ENCODE measurements at regions not wholly inside any gene's neighbourhood (a gene's known extent, or its start where the extent isn't known, plus 50 kb on each side); places are given as distances from the start of the nearest gene placed in this dataset.

- no peak for DNase-seq
- WGBS (ENCODE audit: insufficient coverage) = 89% methylated on average over 7 of the region's 7 CpGs
- Histone ChIP-seq H3K4me1 (ENCODE audit: control insufficient read depth in 2 of 2, insufficient read depth in 2 of 2, low read length in 2 of 2) (peaks cover 0 to 5% of the 10 kb centered on the region in 2 donors), H3K36me3 (replicated peaks in 1 of 2; ENCODE audit: control extremely low read depth in 1 of 2, control insufficient read depth in 1 of 2, extremely low read depth in 1 of 2, insufficient read depth in 2 of 2, low read length in 1 of 2) (no peaks in the 10 kb centered on the region), H3K27me3 (replicated peaks in 1 of 4; ENCODE audit: control extremely low read depth in 1 of 4, control insufficient read depth in 3 of 4, insufficient read depth in 4 of 4, low read length in 3 of 4) (peaks cover 0 to 3% (median 2%) of the 10 kb centered on the region in 4 experiments), H3K4me3 (ENCODE audit: control extremely low read depth in 1 of 5, extremely low read depth in 1 of 5, insufficient read depth in 1 of 5, low read depth in 2 of 5, low read length in 4 of 5) (no peak overlapping the region), H2AFZ (ENCODE audit: insufficient read depth, low read depth, low read length, poor library complexity, severe bottlenecking) (no peak overlapping the region), H3K9me3 (ENCODE audit: control extremely low read depth in 1 of 3, control insufficient read depth in 2 of 3, insufficient read depth in 1 of 3, low read length in 2 of 3) (peaks cover 0 to 10% (median 0%) of the 10 kb centered on the region in 3 donors), H4K20me1 (ENCODE audit: control insufficient read depth, insufficient read depth, low read length, poor library complexity, severe bottlenecking) (no peaks in the 10 kb centered on the region), H3K79me2 (ENCODE audit: control insufficient read depth, insufficient read depth, low read length) (no peaks in the 10 kb centered on the region), H3K4me2 (replicated peaks; ENCODE audit: low read depth, low read length, poor library complexity, severe bottlenecking) (no peak overlapping the region), H3K27ac (ENCODE audit: low read length in 2 of 2) (no peak overlapping the region), H3K9ac (ENCODE audit: low read length) (no peak overlapping the region)
- ATAC-seq (ENCODE audit: low read depth) = no peak
- Mint-ChIP-seq H3K9me3 (ENCODE audit: insufficient read depth) (no peaks in the 10 kb centered on the region), H3K4me3 (no peak overlapping the region), H3K27me3 (peaks cover 23% of the 10 kb centered on the region), H3K27ac (no peak overlapping the region), H3K4me1 (no peaks in the 10 kb centered on the region)
- TF ChIP-seq EZH2 (IDR thresholded peaks at IDR 0.05; ENCODE audit: borderline replicate concordance, insufficient read depth, low read depth, low read length, poor library complexity, severe bottlenecking) (no peak), CTCF (IDR thresholded peaks at IDR 0.05) (no peak)
- POLR2A ChIA-PET = no interaction called here
- intact Hi-C loops (cut with micrococcal nuclease) = no loop called here
- CTCF ChIA-PET = no interaction called here
Measured at GRCh38 chr2:20110876-20111275, 59.4 kb upstream of the LAPTM4A start.

- no peaks in the 10 kb centered on the region for H4K20me1 ChIP-seq (ENCODE audit: control insufficient read depth, insufficient read depth, low read length, poor library complexity, severe bottlenecking)
- Mint-ChIP-seq H3K27ac (no peak overlapping the region), H3K4me1 (no peaks in the 10 kb centered on the region), H3K27me3 (peaks cover 28% of the 10 kb centered on the region), H3K9me3 (ENCODE audit: insufficient read depth) (no peaks in the 10 kb centered on the region), H3K4me3 (no peak overlapping the region)
- H3K4me2 ChIP-seq (replicated peaks; ENCODE audit: low read depth, low read length, poor library complexity, severe bottlenecking) = no peak overlapping the region
- H2AFZ ChIP-seq (ENCODE audit: insufficient read depth, low read depth, low read length, poor library complexity, severe bottlenecking) = no peak overlapping the region
- H3K9me3 ChIP-seq (ENCODE audit: control extremely low read depth in 1 of 3, control insufficient read depth in 2 of 3, insufficient read depth in 1 of 3, low read length in 2 of 3) = peaks cover 0 to 15% (median 0%) of the 10 kb centered on the region in 3 donors
- ATAC-seq (ENCODE audit: low read depth) (no peak), DNase-seq (no peak)
- H3K4me1 ChIP-seq (ENCODE audit: control insufficient read depth in 2 of 2, insufficient read depth in 2 of 2, low read length in 2 of 2) = peaks cover 0 to 5% of the 10 kb centered on the region in 2 donors
- intact Hi-C loops (cut with micrococcal nuclease) = no loop called here
- H3K36me3 ChIP-seq (replicated peaks in 1 of 2; ENCODE audit: control extremely low read depth in 1 of 2, control insufficient read depth in 1 of 2, extremely low read depth in 1 of 2, insufficient read depth in 2 of 2, low read length in 1 of 2) = no peaks in the 10 kb centered on the region
- H3K79me2 ChIP-seq (ENCODE audit: control insufficient read depth, insufficient read depth, low read length) = no peaks in the 10 kb centered on the region
- POLR2A ChIA-PET = no interaction called here
- CTCF ChIA-PET = no interaction called here
- H3K9ac ChIP-seq (ENCODE audit: low read length) = no peak overlapping the region
- TF ChIP-seq CTCF (IDR thresholded peaks at IDR 0.05) (no peak), EZH2 (IDR thresholded peaks at IDR 0.05; ENCODE audit: borderline replicate concordance, insufficient read depth, low read depth, low read length, poor library complexity, severe bottlenecking) (no peak)
- peaks cover 0 to 8% (median 2%) of the 10 kb centered on the region in 4 experiments for H3K27me3 ChIP-seq (replicated peaks in 1 of 4; ENCODE audit: control extremely low read depth in 1 of 4, control insufficient read depth in 3 of 4, insufficient read depth in 4 of 4, low read length in 3 of 4)
- WGBS (ENCODE audit: insufficient coverage) = 100% methylated on average over 1 of the region's 3 CpGs
- H3K4me3 ChIP-seq (ENCODE audit: control extremely low read depth in 1 of 5, extremely low read depth in 1 of 5, insufficient read depth in 1 of 5, low read depth in 2 of 5, low read length in 4 of 5) = no peak overlapping the region
- H3K27ac ChIP-seq (ENCODE audit: low read length in 2 of 2) = no peak overlapping the region
Measured at GRCh38 chr2:20110383-20110782, 59.0 kb upstream of the LAPTM4A start.

Data from B cell (primary cell).